Upper lobe of left lung (tissue), 6 donors: ENCODE measurements at regions not wholly inside any gene's neighbourhood (a gene's known extent, or its start where the extent isn't known, plus 50 kb on each side); places are given as distances from the start of the nearest gene placed in this dataset.
"Not testable (repeated sequence)": the region's sequence is repeated elsewhere in the genome, so short reads cannot be mapped to it uniquely, and the experiment has no call there.

Source experiments
- ATAC-seq, 2 donors: fragments of 200-7000 bp; cut with Tn5 transposase; one replicate each; pipeline ENCODE4 v1.9.1; 2022; ENCODE audit warnings: mild to moderate bottlenecking in 2 of 2, moderate library complexity in 2 of 2; ENCODE audit not compliant: low FRiP score in 2 of 2
- DNase-seq, 2 donors: peaks; one replicate each; pipeline ENCODE4 v3.0.0-alpha.2; 2019 to 2020
- H3K27ac ChIP-seq, 4 donors: fragments of 200-600 bp; sonication (generic); one replicate each; pipeline ENCODE4 v1.5.1; 2016 to 2019
- H3K27me3 ChIP-seq, 4 donors: fragments of 200-600 bp; sonication (generic); one replicate each; pipeline ENCODE4 v1.5.1; 2017 to 2019
- H3K36me3 ChIP-seq, 4 donors: fragments of 200-600 bp; sonication (generic); one replicate each; pipeline ENCODE4 v1.5.1; 2016 to 2019
- H3K4me1 ChIP-seq, 4 donors: fragments of 200-600 bp; sonication (generic); one replicate each; pipeline ENCODE4 v1.5.1; 2018 to 2019
- H3K4me3 ChIP-seq, 4 donors: fragments of 200-600 bp; sonication (generic); one replicate each; pipeline ENCODE4 v1.5.1; 2017 to 2019; ENCODE audit warnings: mild to moderate bottlenecking in 2 of 4, moderate library complexity in 1 of 4
- H3K9me3 ChIP-seq, 4 donors: fragments of 200-600 bp; sonication (generic); one replicate each; pipeline ENCODE4 v1.5.1; 2018 to 2019
- EP300 ChIP-seq, 4 donors: sonication (generic); formaldehyde crosslinking; IDR thresholded peaks; one replicate each; pipeline ENCODE4 v1.5.1; 2017; ENCODE audit warnings: antibody characterized with exemption in 4 of 4, control low read depth in 2 of 4
- POLR2A ChIP-seq, 4 donors: fragments of 450-650 bp; IDR thresholded peaks; one replicate each; pipeline ENCODE4 v1.5.1; 2016 to 2017; ENCODE audit warnings: antibody characterized with exemption in 4 of 4, mild to moderate bottlenecking in 2 of 4
- POLR2AphosphoS5 ChIP-seq, 2 donors: sonication (generic); formaldehyde crosslinking; IDR thresholded peaks; one replicate each; pipeline ENCODE4 v1.5.1; 2017; ENCODE audit warnings: antibody characterized with exemption in 2 of 2
- WGBS, 2 donors: methylation state at CpG; one replicate each; pipeline ENCODE4 v1.1.5; 2017 to 2018; 5-methylcytosine and 5-hydroxymethylcytosine counted together
- TF ChIP-seq, protein P1 (sequence below), 6 experiments: fragments of 450-650 bp in 4 of 6; fragments of 200-600 bp in 2 of 6; sonication (generic) in 2 of 6; IDR thresholded peaks; one replicate each; pipeline ENCODE4 v1.5.1; 2016 to 2019; ENCODE audit warnings: antibody characterized with exemption in 6 of 6
- donor health status: DM: no; HTN: no; CAD: no; lungs with moderate emphysema.
- donor health status: DM: no; HTN: yes; CAD: no; lungs with severe emphysema.

DNA sequence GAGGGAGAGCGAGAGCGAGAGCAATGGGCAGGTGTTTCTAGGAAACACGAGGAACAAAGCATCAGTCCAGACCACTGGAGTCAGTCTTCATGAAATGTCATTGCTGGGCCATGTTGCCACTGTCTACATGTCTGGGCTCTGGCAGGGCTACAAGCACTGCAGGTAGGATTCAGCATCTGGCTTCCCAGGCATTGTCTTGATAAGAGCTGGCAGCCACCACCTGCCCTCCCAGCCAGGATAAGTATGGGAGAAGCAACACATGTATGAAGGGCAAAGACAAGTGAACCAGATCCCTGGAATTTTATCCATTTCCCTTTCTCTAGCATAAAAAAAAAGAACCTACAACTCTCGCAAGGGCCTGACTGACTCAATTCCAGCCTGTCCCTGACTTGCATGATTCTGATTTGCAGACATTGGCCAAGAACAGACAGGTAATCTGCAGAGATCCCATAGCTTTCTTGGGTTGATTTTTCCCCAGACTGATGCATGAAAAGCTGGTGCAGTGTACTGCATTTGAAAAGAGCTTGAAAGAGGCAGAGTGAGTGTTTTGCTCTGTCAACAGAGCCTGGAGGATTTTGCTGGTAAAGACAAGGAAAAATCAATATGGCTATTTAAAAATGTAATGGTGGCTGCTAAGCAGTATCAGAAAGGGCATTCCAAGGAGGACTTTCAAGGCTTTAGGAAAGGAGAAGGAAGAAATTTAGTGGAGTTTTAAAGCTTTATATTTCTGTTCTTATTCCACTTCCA, 157.2 kb upstream of the MYRIP start:
- H3K4me3 ChIP-seq = no peak overlapping the region
- H3K9me3 ChIP-seq = no peaks in the 10 kb centered on the region
- WGBS, 2 donors = 77 to 87% methylated on average over 4 of the region's 4 CpGs
- no peak overlapping the region for H3K27ac ChIP-seq
- DNase-seq = no peak
- H3K27me3 ChIP-seq = no peaks in the 10 kb centered on the region
- H3K4me1 ChIP-seq = no peaks in the 10 kb centered on the region
- ATAC-seq = no peak
- H3K36me3 ChIP-seq = no peaks in the 10 kb centered on the region
- no peak for TF ChIP-seq POLR2A (IDR thresholded peaks at IDR 0.05)
- TF ChIP-seq EP300 (IDR thresholded peaks at IDR 0.05) = no peak
- TF ChIP-seq, protein P1, sequence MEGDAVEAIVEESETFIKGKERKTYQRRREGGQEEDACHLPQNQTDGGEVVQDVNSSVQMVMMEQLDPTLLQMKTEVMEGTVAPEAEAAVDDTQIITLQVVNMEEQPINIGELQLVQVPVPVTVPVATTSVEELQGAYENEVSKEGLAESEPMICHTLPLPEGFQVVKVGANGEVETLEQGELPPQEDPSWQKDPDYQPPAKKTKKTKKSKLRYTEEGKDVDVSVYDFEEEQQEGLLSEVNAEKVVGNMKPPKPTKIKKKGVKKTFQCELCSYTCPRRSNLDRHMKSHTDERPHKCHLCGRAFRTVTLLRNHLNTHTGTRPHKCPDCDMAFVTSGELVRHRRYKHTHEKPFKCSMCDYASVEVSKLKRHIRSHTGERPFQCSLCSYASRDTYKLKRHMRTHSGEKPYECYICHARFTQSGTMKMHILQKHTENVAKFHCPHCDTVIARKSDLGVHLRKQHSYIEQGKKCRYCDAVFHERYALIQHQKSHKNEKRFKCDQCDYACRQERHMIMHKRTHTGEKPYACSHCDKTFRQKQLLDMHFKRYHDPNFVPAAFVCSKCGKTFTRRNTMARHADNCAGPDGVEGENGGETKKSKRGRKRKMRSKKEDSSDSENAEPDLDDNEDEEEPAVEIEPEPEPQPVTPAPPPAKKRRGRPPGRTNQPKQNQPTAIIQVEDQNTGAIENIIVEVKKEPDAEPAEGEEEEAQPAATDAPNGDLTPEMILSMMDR (IDR thresholded peaks at IDR 0.05) = no peak
- no peak for TF ChIP-seq POLR2AphosphoS5 (IDR thresholded peaks at IDR 0.05)

DNA sequence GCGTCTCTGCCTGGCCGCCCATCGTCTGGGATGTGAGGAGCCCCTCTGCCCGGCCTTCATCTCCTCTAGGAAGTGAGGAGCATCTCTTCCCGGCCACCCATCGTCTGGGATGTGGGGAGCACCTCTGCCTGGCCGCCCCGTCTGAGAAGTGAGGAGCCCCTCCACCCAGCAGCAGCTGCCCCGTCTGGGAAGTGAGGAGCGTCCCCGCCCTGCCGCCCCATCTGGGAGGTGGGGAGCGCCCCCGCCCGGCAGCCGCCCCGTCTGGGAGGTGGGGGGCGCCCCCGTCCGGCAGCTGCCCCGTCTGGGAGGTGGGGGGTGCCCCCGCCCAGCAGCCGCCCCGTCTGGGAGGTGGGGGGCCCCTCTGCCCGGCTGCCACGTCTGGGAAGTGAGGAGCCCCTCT, 153.7 kb upstream of the MYRIP start:
- WGBS, 2 donors = 84 to 92% methylated on average over 6 to 25 of the region's 26 CpGs

DNA sequence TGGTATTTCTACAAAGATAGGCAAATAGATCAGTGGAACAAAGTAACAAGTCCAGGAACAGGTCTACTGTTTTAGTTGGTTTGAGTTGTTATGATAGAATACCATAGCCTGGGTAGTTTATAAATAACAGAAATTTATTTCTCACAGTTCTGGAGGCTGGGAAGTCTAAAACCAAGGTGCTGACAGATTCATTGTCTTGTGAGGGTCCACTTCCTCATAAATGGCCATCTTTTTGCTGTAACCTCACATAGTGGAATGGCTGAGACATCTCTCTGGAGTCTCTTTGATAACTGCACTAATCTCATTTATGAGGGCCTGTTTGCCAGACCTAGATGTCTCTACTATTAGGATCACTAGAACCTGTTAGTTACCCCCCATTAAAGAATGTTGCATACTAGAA, 152.3 kb upstream of the MYRIP start:
- H3K36me3 ChIP-seq = no peaks in the 10 kb centered on the region
- no peak overlapping the region for H3K4me3 ChIP-seq
- H3K27me3 ChIP-seq = no peaks in the 10 kb centered on the region
- H3K9me3 ChIP-seq = no peaks in the 10 kb centered on the region
- ATAC-seq (no peak), DNase-seq (no peak)
- no peak overlapping the region for H3K27ac ChIP-seq
- no peaks in the 10 kb centered on the region for H3K4me1 ChIP-seq
- TF ChIP-seq POLR2AphosphoS5 (IDR thresholded peaks at IDR 0.05) (no peak), EP300 (IDR thresholded peaks at IDR 0.05) (no peak), POLR2A (IDR thresholded peaks at IDR 0.05) (no peak)
- TF ChIP-seq, protein P1 (IDR thresholded peaks at IDR 0.05) = no peak

More for the DNA sequence above, 153.7 kb upstream of the MYRIP start:
- ATAC-seq, H3K27ac ChIP-seq, H3K4me1 ChIP-seq, H3K4me3 ChIP-seq, H3K27me3 ChIP-seq, H3K9me3 ChIP-seq, H3K36me3 ChIP-seq: not testable (repeated sequence)
- peak in 1 of 2 donors; percentile 69 for DNase-seq

DNA sequence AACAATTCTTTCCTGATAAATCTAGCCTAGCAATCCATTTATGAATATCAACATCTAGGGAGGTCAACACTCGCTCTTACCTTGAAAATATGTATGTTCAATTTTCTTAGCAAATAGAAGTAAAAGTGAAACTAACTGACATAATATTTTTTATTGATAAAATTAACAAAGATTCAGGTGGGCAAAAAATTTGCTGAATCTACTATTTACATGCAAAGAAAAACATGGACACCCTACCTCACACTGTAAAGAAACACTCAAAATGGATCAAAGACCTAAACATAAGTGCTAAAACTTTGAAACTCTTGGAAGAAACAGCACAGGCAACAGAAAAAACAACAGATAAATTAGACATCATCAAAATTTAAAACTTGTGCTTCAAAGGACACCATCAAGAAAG, 151.6 kb upstream of the MYRIP start:
- WGBS, 2 donors = 86 to 97% methylated on average over 1 of the region's 1 CpG

DNA sequence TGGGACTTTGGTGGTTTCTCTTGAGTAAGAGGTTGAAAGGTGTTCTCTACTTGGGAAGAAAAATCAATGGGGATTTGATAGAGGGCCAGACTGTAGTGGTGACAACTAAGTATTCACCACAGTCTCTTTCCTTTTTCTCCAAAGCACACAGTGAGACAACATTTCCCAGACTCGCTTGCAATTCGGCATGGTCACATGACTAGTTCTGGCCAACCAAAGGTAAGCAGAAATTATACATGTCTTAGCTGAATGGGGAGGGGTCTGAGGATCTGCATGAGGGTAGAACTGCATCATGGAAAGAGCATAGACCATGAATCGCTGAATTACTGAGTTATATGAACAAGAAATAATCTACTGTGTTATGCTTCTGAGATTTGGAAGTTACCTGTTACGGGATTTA, 144.5 kb upstream of the MYRIP start:
- Histone ChIP-seq H3K9me3 (no peaks in the 10 kb centered on the region), H3K4me3 (no peak overlapping the region), H3K27ac (no peak overlapping the region), H3K36me3 (no peaks in the 10 kb centered on the region), H3K4me1 (no peaks in the 10 kb centered on the region), H3K27me3 (no peaks in the 10 kb centered on the region)
- DNase-seq (no peak), ATAC-seq (no peak)
- WGBS, 2 donors = 88 to 90% methylated on average over 4 of the region's 4 CpGs
- TF ChIP-seq POLR2AphosphoS5 (IDR thresholded peaks at IDR 0.05) = no peak

More for the DNA sequence above, 151.6 kb upstream of the MYRIP start:
- Histone ChIP-seq H3K27me3 (no peaks in the 10 kb centered on the region), H3K27ac (no peak overlapping the region), H3K4me3 (no peak overlapping the region), H3K9me3 (no peaks in the 10 kb centered on the region), H3K36me3 (no peaks in the 10 kb centered on the region), H3K4me1 (no peaks in the 10 kb centered on the region)
- TF ChIP-seq POLR2A (IDR thresholded peaks at IDR 0.05) (no peak), POLR2AphosphoS5 (IDR thresholded peaks at IDR 0.05) (no peak)
- no peak for DNase-seq
- no peak for ATAC-seq

DNA sequence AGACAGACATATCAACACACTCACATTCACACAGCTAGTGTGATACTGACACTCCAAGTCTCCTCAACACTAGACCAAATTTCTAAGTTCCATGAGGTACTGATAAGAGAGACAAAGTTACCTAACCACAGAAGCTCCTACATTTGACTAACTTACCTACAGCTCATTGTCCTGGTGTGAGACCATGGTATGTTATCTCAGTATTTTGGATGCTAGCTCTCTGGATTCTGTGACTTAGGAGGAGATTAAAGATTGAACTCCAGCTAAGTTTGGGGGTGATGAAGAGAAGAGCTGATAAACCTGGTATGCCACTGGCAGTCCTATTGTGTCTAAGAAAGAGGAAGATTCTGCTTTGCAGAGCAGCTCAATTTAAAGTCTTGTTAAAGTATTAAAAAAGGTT, 144.0 kb upstream of the MYRIP start:
- no peak for TF ChIP-seq EP300 (IDR thresholded peaks at IDR 0.05)
- TF ChIP-seq, protein P1 (IDR thresholded peaks at IDR 0.05) = no peak
- no peak for TF ChIP-seq POLR2AphosphoS5 (IDR thresholded peaks at IDR 0.05)
- TF ChIP-seq POLR2A (IDR thresholded peaks at IDR 0.05) = no peak
- Histone ChIP-seq H3K27me3 (no peaks in the 10 kb centered on the region), H3K36me3 (no peaks in the 10 kb centered on the region), H3K4me1 (no peaks in the 10 kb centered on the region), H3K9me3 (no peaks in the 10 kb centered on the region), H3K4me3 (no peak overlapping the region), H3K27ac (no peak overlapping the region)
- no peak for ATAC-seq
- no peak for DNase-seq
